Gastroesophageal sphincter (tissue), 3 donors: ENCODE measurements at regions not wholly inside any gene's neighbourhood (a gene's known extent, or its start where the extent isn't known, plus 50 kb on each side); places are given as distances from the start of the nearest gene placed in this dataset.

Experiments used
- EP300 ChIP-seq: sonication (generic); formaldehyde crosslinking; IDR thresholded peaks from one replicate; pipeline ENCODE4 v1.6.1; 2017; ENCODE audit warnings: antibody characterized with exemption, mild to moderate bottlenecking
- POLR2A ChIP-seq, 2 donors: fragments of 450-650 bp; IDR thresholded peaks; one replicate each; pipeline ENCODE4 v1.6.1; 2017; ENCODE audit warnings: antibody characterized with exemption in 2 of 2, mild to moderate bottlenecking in 2 of 2, moderate library complexity in 1 of 2
- POLR2AphosphoS5 ChIP-seq: sonication (generic); formaldehyde crosslinking; IDR thresholded peaks from one replicate; pipeline ENCODE4 v1.6.1; 2017; ENCODE audit warnings: antibody characterized with exemption
- TF ChIP-seq, protein P1 (sequence below), 4 experiments: fragments of 200-600 bp in 2 of 4; fragments of 450-650 bp in 2 of 4; sonication (generic) in 1 of 4; IDR thresholded peaks; one replicate each; pipeline ENCODE4 v1.5.1; 2017 to 2019; ENCODE audit warnings: antibody characterized with exemption in 4 of 4, mild to moderate bottlenecking in 2 of 4, moderate library complexity in 2 of 4

DNA sequence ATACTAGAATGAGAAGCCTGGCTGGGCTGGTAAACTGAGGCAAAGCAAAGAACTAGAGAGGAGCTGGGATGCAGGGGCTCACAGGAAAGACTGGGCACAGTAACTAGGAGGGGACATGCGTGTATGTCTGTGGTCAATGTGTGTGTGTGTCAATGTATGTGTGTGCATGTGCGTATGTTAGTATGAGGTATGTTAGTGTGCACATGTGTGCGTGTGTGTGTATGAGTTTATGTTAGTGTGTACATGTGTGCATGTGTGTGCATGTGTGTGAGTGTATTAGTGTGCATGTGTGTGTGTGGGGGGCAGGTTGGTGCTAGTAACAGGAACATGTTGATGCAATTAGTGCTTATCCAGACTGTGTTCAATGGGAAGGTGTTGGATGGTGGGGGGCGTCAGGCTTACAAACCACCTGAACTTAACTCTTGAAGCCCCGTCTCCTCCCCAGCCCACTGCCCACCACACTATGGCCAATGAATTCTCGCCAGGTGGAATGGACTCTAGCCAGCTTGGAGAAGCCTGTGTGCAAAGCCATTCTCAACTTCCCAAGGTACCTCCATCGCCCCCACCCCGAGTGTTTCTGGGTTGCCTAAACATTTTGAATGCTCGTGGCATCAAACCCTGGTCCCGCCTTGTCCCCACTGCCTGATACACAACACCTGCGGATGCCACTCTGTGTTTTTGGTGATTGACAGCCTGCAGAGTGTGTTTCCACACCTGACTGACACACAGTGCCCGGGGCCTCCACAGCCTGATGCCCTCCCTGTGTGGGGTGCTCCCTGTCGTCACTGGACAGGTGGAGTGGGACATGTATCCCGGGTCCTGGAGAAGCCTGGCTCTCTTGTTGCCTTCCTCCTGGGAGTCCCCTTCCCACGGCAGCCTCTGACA is 90.1 kb upstream of the ASB18 start:
- no peak for TF ChIP-seq POLR2A (IDR thresholded peaks at IDR 0.05)
- TF ChIP-seq, protein P1, sequence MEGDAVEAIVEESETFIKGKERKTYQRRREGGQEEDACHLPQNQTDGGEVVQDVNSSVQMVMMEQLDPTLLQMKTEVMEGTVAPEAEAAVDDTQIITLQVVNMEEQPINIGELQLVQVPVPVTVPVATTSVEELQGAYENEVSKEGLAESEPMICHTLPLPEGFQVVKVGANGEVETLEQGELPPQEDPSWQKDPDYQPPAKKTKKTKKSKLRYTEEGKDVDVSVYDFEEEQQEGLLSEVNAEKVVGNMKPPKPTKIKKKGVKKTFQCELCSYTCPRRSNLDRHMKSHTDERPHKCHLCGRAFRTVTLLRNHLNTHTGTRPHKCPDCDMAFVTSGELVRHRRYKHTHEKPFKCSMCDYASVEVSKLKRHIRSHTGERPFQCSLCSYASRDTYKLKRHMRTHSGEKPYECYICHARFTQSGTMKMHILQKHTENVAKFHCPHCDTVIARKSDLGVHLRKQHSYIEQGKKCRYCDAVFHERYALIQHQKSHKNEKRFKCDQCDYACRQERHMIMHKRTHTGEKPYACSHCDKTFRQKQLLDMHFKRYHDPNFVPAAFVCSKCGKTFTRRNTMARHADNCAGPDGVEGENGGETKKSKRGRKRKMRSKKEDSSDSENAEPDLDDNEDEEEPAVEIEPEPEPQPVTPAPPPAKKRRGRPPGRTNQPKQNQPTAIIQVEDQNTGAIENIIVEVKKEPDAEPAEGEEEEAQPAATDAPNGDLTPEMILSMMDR (IDR thresholded peaks at IDR 0.05), result no peak
- TF ChIP-seq POLR2AphosphoS5, result no peak
- TF ChIP-seq EP300, result no peak
